Hepatocyte (in vitro differentiated cells): ENCODE measurements at regions not wholly inside any gene's neighbourhood (a gene's known extent, or its start where the extent isn't known, plus 50 kb on each side); places are given as distances from the start of the nearest gene placed in this dataset.

ENCODE experiments used
- CTCF ChIP-seq: fragments of 200-600 bp; sonication (generic); IDR thresholded peaks from 2 replicates; pipeline ENCODE4 v1.5.1; 2016; ENCODE audit warnings: antibody characterized with exemption, mild to moderate bottlenecking; ENCODE audit not compliant: poor library complexity
- EZH2 ChIP-seq: fragments of 200-600 bp; sonication (generic); IDR thresholded peaks from 2 replicates; pipeline ENCODE4 v1.6.1; 2016; ENCODE audit warnings: antibody characterized with exemption, mild to moderate bottlenecking, borderline replicate concordance
- EZH2phosphoT487 ChIP-seq: fragments of 200-600 bp; sonication (generic); IDR thresholded peaks from one replicate; pipeline ENCODE4 v1.6.1; 2018; ENCODE audit warnings: antibody characterized with exemption, mild to moderate bottlenecking, low read depth, moderate library complexity; ENCODE audit not compliant: unreplicated experiment, severe bottlenecking

GRCh38 chr17:33925649-33926048, 329.4 kb upstream of the CCL2 start:
- TF ChIP-seq CTCF, result no peak
- TF ChIP-seq EZH2, result no peak
- no peak for TF ChIP-seq EZH2phosphoT487
